K562 (cell line): ENCODE measurements at regions not wholly inside any gene's neighbourhood (a gene's known extent, or its start where the extent isn't known, plus 50 kb on each side); places are given as distances from the start of the nearest gene placed in this dataset.
"Not testable (repeated sequence)": the region's sequence is repeated elsewhere in the genome, so short reads cannot be mapped to it uniquely, and the experiment has no call there.

ENCODE experiments used
- ATF1 ChIP-seq, 2 experiments: fragments of 450-650 bp in 1 of 2; IDR thresholded peaks; 2 replicates each; pipeline ENCODE4 v1.6.1; 2016; ENCODE audit warnings: missing compliant biosample characterization in 1 of 2, missing genetic modification characterization in 1 of 2
- BRD9 ChIP-seq: fragments of 450-650 bp; IDR thresholded peaks from 2 replicates; pipeline ENCODE4 v1.6.1; 2018; ENCODE audit warnings: low read depth; ENCODE audit not compliant: partially characterized antibody
- CEBPB ChIP-seq: fragments of 450-650 bp; IDR thresholded peaks from 2 replicates; pipeline ENCODE4 v1.6.1; 2016; ENCODE audit warnings: missing genetic modification characterization, missing compliant biosample characterization
- DPF2 ChIP-seq: fragments of 450-650 bp; IDR thresholded peaks from 2 replicates; pipeline ENCODE4 v1.6.1; 2016
- EHMT2 ChIP-seq: fragments of 450-650 bp; IDR thresholded peaks from 2 replicates; pipeline ENCODE4 v1.6.1; 2018; ENCODE audit warnings: antibody characterized with exemption
- EP400 ChIP-seq: fragments of 450-650 bp; IDR thresholded peaks from 2 replicates; pipeline ENCODE4 v1.6.1; 2017; ENCODE audit warnings: antibody characterized with exemption, mild to moderate bottlenecking, moderate library complexity
- NFRKB ChIP-seq: fragments of 450-650 bp; IDR thresholded peaks from 2 replicates; pipeline ENCODE4 v1.6.1; 2016; ENCODE audit warnings: low read depth
- NRF1 ChIP-seq, 2 experiments: fragments of 450-650 bp; IDR thresholded peaks in 1 of 2; conservative IDR thresholded peaks in 1 of 2; 2 replicates each; pipeline ENCODE4 v1.6.1; 2014; ENCODE audit warnings: mild to moderate bottlenecking in 2 of 2
- POLR2G ChIP-seq: fragments of 200-400 bp; formaldehyde crosslinking; IDR thresholded peaks from 2 replicates; pipeline ENCODE4 v1.6.1; 2017; ENCODE audit warnings: low read depth, mild to moderate bottlenecking, antibody characterized with exemption, low read length, moderate library complexity
- RBFOX2 ChIP-seq: fragments of 200-400 bp; formaldehyde crosslinking; IDR thresholded peaks from 2 replicates; pipeline ENCODE4 v1.6.1; 2017; ENCODE audit warnings: low read depth, mild to moderate bottlenecking, low read length, moderate library complexity
- SMAD4 ChIP-seq: fragments of 250-450 bp; sonication (Bioruptor Pico); conservative IDR thresholded peaks from 2 replicates; pipeline ENCODE4 v1.8.0; 2021; ENCODE audit warnings: inconsistent platforms, mild to moderate bottlenecking, moderate library complexity
- TAF7 ChIP-seq: fragments of 450-650 bp; IDR thresholded peaks from 2 replicates; pipeline ENCODE4 v1.6.1; 2016; ENCODE audit warnings: missing genetic modification characterization, missing compliant biosample characterization
- TF ChIP-seq, protein P1 (sequence below): fragments of 450-650 bp; IDR thresholded peaks from 2 replicates; pipeline ENCODE4 v1.6.1; 2016; ENCODE audit warnings: mild to moderate bottlenecking, moderate library complexity

DNA sequence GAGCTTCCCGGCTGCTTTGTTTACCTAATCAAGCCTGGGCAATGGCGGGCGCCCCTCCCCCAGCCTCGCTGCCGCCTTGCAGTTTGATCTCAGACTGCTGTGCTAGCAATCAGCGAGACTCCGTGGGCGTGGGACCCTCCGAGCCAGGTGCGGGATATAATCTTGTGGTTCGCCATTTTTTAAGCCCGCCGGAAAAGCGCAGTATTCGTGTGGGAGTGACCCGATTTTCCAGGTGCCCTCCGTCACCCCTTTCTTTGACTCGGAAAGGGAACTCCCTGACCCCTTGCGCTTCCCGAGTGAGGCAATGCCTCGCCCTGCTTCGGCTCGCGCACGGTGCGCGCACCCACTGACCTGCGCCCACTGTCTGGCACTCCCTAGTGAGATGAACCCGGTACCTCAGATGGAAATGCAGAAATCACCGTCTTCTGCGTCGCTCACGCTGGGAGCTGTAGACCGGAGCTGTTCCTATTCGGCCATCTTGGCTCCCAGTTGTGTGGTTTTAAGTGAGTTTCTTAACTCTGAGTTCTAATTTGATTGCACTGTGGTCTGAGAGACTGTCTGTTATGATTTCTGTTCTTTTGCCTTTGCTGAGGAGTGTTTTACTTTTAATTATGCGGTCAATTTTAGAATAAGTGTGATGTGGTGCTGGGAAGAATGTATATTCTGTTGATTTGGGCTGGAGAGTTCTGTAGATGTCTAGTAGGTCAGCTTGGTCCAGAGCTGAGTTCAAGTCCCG lies 71.9 kb downstream of the ADCYAP1 start (continued):
- TF ChIP-seq, protein P1, sequence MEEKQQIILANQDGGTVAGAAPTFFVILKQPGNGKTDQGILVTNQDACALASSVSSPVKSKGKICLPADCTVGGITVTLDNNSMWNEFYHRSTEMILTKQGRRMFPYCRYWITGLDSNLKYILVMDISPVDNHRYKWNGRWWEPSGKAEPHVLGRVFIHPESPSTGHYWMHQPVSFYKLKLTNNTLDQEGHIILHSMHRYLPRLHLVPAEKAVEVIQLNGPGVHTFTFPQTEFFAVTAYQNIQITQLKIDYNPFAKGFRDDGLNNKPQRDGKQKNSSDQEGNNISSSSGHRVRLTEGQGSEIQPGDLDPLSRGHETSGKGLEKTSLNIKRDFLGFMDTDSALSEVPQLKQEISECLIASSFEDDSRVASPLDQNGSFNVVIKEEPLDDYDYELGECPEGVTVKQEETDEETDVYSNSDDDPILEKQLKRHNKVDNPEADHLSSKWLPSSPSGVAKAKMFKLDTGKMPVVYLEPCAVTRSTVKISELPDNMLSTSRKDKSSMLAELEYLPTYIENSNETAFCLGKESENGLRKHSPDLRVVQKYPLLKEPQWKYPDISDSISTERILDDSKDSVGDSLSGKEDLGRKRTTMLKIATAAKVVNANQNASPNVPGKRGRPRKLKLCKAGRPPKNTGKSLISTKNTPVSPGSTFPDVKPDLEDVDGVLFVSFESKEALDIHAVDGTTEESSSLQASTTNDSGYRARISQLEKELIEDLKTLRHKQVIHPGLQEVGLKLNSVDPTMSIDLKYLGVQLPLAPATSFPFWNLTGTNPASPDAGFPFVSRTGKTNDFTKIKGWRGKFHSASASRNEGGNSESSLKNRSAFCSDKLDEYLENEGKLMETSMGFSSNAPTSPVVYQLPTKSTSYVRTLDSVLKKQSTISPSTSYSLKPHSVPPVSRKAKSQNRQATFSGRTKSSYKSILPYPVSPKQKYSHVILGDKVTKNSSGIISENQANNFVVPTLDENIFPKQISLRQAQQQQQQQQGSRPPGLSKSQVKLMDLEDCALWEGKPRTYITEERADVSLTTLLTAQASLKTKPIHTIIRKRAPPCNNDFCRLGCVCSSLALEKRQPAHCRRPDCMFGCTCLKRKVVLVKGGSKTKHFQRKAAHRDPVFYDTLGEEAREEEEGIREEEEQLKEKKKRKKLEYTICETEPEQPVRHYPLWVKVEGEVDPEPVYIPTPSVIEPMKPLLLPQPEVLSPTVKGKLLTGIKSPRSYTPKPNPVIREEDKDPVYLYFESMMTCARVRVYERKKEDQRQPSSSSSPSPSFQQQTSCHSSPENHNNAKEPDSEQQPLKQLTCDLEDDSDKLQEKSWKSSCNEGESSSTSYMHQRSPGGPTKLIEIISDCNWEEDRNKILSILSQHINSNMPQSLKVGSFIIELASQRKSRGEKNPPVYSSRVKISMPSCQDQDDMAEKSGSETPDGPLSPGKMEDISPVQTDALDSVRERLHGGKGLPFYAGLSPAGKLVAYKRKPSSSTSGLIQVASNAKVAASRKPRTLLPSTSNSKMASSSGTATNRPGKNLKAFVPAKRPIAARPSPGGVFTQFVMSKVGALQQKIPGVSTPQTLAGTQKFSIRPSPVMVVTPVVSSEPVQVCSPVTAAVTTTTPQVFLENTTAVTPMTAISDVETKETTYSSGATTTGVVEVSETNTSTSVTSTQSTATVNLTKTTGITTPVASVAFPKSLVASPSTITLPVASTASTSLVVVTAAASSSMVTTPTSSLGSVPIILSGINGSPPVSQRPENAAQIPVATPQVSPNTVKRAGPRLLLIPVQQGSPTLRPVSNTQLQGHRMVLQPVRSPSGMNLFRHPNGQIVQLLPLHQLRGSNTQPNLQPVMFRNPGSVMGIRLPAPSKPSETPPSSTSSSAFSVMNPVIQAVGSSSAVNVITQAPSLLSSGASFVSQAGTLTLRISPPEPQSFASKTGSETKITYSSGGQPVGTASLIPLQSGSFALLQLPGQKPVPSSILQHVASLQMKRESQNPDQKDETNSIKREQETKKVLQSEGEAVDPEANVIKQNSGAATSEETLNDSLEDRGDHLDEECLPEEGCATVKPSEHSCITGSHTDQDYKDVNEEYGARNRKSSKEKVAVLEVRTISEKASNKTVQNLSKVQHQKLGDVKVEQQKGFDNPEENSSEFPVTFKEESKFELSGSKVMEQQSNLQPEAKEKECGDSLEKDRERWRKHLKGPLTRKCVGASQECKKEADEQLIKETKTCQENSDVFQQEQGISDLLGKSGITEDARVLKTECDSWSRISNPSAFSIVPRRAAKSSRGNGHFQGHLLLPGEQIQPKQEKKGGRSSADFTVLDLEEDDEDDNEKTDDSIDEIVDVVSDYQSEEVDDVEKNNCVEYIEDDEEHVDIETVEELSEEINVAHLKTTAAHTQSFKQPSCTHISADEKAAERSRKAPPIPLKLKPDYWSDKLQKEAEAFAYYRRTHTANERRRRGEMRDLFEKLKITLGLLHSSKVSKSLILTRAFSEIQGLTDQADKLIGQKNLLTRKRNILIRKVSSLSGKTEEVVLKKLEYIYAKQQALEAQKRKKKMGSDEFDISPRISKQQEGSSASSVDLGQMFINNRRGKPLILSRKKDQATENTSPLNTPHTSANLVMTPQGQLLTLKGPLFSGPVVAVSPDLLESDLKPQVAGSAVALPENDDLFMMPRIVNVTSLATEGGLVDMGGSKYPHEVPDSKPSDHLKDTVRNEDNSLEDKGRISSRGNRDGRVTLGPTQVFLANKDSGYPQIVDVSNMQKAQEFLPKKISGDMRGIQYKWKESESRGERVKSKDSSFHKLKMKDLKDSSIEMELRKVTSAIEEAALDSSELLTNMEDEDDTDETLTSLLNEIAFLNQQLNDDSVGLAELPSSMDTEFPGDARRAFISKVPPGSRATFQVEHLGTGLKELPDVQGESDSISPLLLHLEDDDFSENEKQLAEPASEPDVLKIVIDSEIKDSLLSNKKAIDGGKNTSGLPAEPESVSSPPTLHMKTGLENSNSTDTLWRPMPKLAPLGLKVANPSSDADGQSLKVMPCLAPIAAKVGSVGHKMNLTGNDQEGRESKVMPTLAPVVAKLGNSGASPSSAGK, result peak; percentile 49
- TF ChIP-seq NRF1 (conservative IDR thresholded peaks at IDR 0.05 in 1 of 2, IDR thresholded peaks at IDR 0.05 in 1 of 2), result peak; percentile 16 to 42; a peak in 3 of 4 replicates
- TF ChIP-seq RBFOX2, result peak; percentile 47; the same call in 1 of the 2 replicates
- peak; percentile 33; the same call in 1 of the 2 replicates for TF ChIP-seq CEBPB
- 0 out of 2 replicates have a peak, but pooled peaks have one; percentile 15 for TF ChIP-seq SMAD4 (CRISPR knock-in tag)
- TF ChIP-seq TAF7 (tag), result peak; percentile 63
- peak; percentile 98 for TF ChIP-seq NFRKB
- TF ChIP-seq EHMT2, result peak; percentile 54; the same call in 1 of the 2 replicates
- peak; percentile 37; the same call in 1 of the 2 replicates for TF ChIP-seq EP400
- peak; percentile 51 for TF ChIP-seq POLR2G
- not testable (repeated sequence) for TF ChIP-seq ATF1 (CRISPR knock-in tag; IDR thresholded peaks at IDR 0.05)
- TF ChIP-seq ATF1 (tag; IDR thresholded peaks at IDR 0.05), result peak; percentile 26; the same call in 1 of the 2 replicates
- TF ChIP-seq DPF2, result peak; percentile 36; the same call in 1 of the 2 replicates
- peak; percentile 65 for TF ChIP-seq BRD9
